Thoracic aorta (tissue), 2 donors: ENCODE measurements at regions not wholly inside any gene's neighbourhood (a gene's known extent, or its start where the extent isn't known, plus 50 kb on each side); places are given as distances from the start of the nearest gene placed in this dataset.

Experiments used
- ATAC-seq: fragments of 150-250 bp; one replicate; pipeline ENCODE4 v1.8.0; 2017; ENCODE audit warnings: low read depth; ENCODE audit not compliant: insufficient number of reproducible peaks, low FRiP score
- DNase-seq: peaks from one replicate; pipeline ENCODE4 v3.0.0-alpha.2; 2020; ENCODE audit warnings: low spot score
- H3K27ac ChIP-seq, 2 donors: fragments of 200-600 bp; sonication (generic); 1 replicate in 1 of 2; 2 replicates in 1 of 2; pipeline ENCODE4 v1.5.1; 2016; ENCODE audit warnings: mild to moderate bottlenecking in 2 of 2, moderate library complexity in 2 of 2
- H3K27me3 ChIP-seq: fragments of 200-600 bp; sonication (generic); replicated peaks from 2 replicates; pipeline ENCODE4 v1.6.0; 2016; ENCODE audit warnings: mild to moderate bottlenecking; ENCODE audit not compliant: insufficient read depth
- H3K36me3 ChIP-seq: fragments of 200-600 bp; sonication (generic); one replicate; pipeline ENCODE4 v1.5.1; 2016
- H3K4me1 ChIP-seq, 2 donors: fragments of 200-600 bp; sonication (generic); 1 replicate in 1 of 2; 2 replicates in 1 of 2; pipeline versions ENCODE4 v1.5.1 to v1.6.0; 2016; ENCODE audit warnings: low read depth in 2 of 2, mild to moderate bottlenecking in 1 of 2; ENCODE audit not compliant: control insufficient read depth in 1 of 2
- H3K4me3 ChIP-seq: fragments of 200-600 bp; sonication (generic); 2 replicates; pipeline ENCODE4 v1.5.1; 2016; ENCODE audit warnings: mild to moderate bottlenecking
- H3K9me3 ChIP-seq: fragments of 200-600 bp; sonication (generic); 2 replicates; pipeline ENCODE4 v1.5.1; 2016
- CTCF ChIP-seq: fragments of 200-600 bp; sonication (generic); IDR thresholded peaks from one replicate; pipeline ENCODE4 v1.5.1; 2019; ENCODE audit warnings: antibody characterized with exemption

GRCh38 chr2:152245653-152246052 lies 70.1 kb upstream of the STAM2 start:
- Histone ChIP-seq H3K4me3 (no peak overlapping the region), H3K4me1 (peaks cover 7 to 17% of the 10 kb centered on the region in 2 donors), H3K27ac (peak overlapping the region in 1 of 2 donors; percentile 8), H3K9me3 (peaks cover 3% of the 10 kb centered on the region), H3K36me3 (no peaks in the 10 kb centered on the region), H3K27me3 (no peaks in the 10 kb centered on the region)
- no peak for DNase-seq
- no peak for ATAC-seq
- no peak for TF ChIP-seq CTCF

GRCh38 chr2:152246686-152247336 lies 71.2 kb upstream of the STAM2 start:
- H3K4me3 ChIP-seq, result no peak overlapping the region
- TF ChIP-seq CTCF, result no peak
- no peaks in the 10 kb centered on the region for H3K9me3 ChIP-seq
- DNase-seq, result no peak
- ATAC-seq, result no peak
- H3K27me3 ChIP-seq, result no peaks in the 10 kb centered on the region
- no peaks in the 10 kb centered on the region for H3K36me3 ChIP-seq
- peaks cover 7 to 17% of the 10 kb centered on the region in 2 donors for H3K4me1 ChIP-seq
- peak overlapping the region in 1 of 2 donors; percentile 8 for H3K27ac ChIP-seq

- Histone ChIP-seq H3K36me3 (no peaks in the 10 kb centered on the region), H3K27me3 (no peaks in the 10 kb centered on the region), H3K4me1 (peaks cover 7 to 17% of the 10 kb centered on the region in 2 donors), H3K27ac (no peak overlapping the region), H3K4me3 (no peak overlapping the region), H3K9me3 (no peaks in the 10 kb centered on the region)
- no peak for TF ChIP-seq CTCF
- DNase-seq (no peak), ATAC-seq (no peak)
These were observed 71.8 kb upstream of the STAM2 start for GRCh38 chr2:152247337-152247695.

GRCh38 chr2:152250421-152251100 lies 75.0 kb upstream of the STAM2 start:
- ATAC-seq, result no peak
- peaks cover 7 to 10% of the 10 kb centered on the region in 2 donors for H3K4me1 ChIP-seq
- no peak overlapping the region for H3K27ac ChIP-seq
- TF ChIP-seq CTCF, result no peak
- H3K4me3 ChIP-seq, result no peak overlapping the region
- no peak for DNase-seq
- H3K27me3 ChIP-seq, result no peaks in the 10 kb centered on the region
- no peaks in the 10 kb centered on the region for H3K9me3 ChIP-seq
- no peaks in the 10 kb centered on the region for H3K36me3 ChIP-seq

GRCh38 chr2:152251211-152251610 lies 75.6 kb upstream of the STAM2 start:
- Histone ChIP-seq H3K36me3 (no peaks in the 10 kb centered on the region), H3K27ac (no peak overlapping the region), H3K4me3 (no peak overlapping the region), H3K4me1 (peaks cover 4 to 6% of the 10 kb centered on the region in 2 donors), H3K27me3 (no peaks in the 10 kb centered on the region), H3K9me3 (no peaks in the 10 kb centered on the region)
- TF ChIP-seq CTCF, result no peak
- ATAC-seq (no peak), DNase-seq (no peak)
